ENCODE measurements at regions not wholly inside any gene's neighbourhood (a gene's known extent, or its start where the extent isn't known, plus 50 kb on each side); places are given as distances from the start of the nearest gene placed in this dataset.
"Not testable (repeated sequence)": the region's sequence is repeated elsewhere in the genome, so short reads cannot be mapped to it uniquely, and the experiment has no call there.

DNA sequence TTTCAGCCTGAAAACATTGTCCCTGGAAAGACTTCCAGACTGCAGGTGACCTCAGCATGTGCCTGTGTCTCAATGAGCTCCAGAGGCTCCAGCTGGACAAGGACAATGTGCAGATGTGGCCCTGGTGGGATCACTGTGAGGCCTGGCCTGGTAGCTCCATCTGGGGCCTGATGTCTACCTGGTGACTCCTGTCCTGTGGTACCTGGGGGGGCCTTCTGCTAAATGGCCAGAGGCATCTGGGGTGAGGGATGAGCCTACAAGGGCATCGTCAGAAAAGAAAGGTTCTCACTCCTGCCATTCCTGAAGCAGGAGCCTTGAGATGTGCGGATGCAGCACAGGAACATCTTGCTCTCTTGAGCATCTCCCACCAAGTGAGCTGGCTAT lies 1494.0 kb upstream of the TPTE start:
- not testable (repeated sequence) for TF ChIP-seq POLR2A (IDR thresholded peaks at IDR 0.05); CTCF (IDR thresholded peaks at IDR 0.05); POLR2AphosphoS5 (IDR thresholded peaks at IDR 0.05; ENCODE audit: insufficient read depth in 1 of 2, low read depth in 1 of 2)

All from vagina (tissue), 2 donors.